NCI-H446 (cell line): ENCODE measurements at regions not wholly inside any gene's neighbourhood (a gene's known extent, or its start where the extent isn't known, plus 50 kb on each side); places are given as distances from the start of the nearest gene placed in this dataset.
A peak's percentile ranks its signal among the peaks of the same experiment; 100 is the strongest.
"Not testable (repeated sequence)": the region's sequence is repeated elsewhere in the genome, so short reads cannot be mapped to it uniquely, and the experiment has no call there.

Experiments used
- DNase-seq, 2 experiments: peaks; one replicate each; lab custom pipeline; 2025; lab: John Stamatoyannopoulos, UW

DNA sequence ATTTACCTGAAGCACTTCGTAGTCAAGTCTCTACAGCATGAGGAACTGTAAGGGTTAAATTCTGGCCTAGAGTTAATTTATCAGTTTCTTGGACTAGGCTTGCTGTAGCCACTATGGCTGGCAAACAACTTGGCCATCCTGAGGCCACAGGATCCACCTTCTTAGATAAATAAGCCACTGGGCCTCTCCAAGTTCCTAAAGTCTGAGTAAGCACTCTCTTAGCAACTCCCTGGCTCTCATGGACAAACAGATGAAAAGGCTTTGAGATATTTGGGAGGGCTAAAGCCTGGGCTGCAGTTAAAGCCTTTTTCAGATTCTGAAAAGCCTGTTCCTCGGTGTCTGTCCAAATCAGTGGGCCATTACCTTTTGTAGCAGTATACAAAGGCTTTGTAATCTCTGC lies 675.0 kb downstream of the TMEM121 start:
- DNase-seq: no peak

GRCh38 chr14:106203438-106203837 lies 677.1 kb downstream of the TMEM121 start:
- DNase-seq: no peak

GRCh38 chr14:106204063-106204462 lies 677.7 kb downstream of the TMEM121 start:
- DNase-seq: no peak

GRCh38 chr14:106207316-106207715 lies 680.9 kb downstream of the TMEM121 start:
- DNase-seq: no peak

DNA sequence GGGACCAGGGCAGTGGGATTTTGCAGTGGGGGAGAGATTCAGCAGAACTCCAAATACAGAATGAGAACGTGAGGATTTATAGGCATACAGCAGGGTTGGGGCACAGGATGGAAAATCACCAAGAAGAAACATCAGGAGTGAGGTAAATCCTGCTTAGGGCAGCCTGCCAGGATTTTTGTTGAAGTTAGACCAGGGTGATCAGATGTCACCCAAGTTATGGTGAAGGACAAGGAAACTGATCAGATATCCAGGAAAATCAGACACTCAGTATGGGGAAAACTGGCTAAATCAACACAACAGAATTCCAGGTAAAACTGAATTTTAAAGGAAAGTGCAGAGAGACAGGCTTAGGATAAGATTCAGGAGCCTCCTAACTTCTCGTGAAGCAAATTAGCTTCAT lies 682.4 kb downstream of the TMEM121 start:
- DNase-seq: no peak

GRCh38 chr14:106209755-106210154 lies 683.4 kb downstream of the TMEM121 start:
- no peak for DNase-seq

- DNase-seq: no peak
Observed at GRCh38 chr14:106210650-106211049, 684.3 kb downstream of the TMEM121 start.

GRCh38 chr14:106211334-106211900 lies 685.0 kb downstream of the TMEM121 start:
- no peak for DNase-seq

- DNase-seq: no peak
Observed at GRCh38 chr14:106215229-106215628, 688.8 kb downstream of the TMEM121 start.

- no peak for DNase-seq
Observed at GRCh38 chr14:106216679-106217078, 690.3 kb downstream of the TMEM121 start.

DNA sequence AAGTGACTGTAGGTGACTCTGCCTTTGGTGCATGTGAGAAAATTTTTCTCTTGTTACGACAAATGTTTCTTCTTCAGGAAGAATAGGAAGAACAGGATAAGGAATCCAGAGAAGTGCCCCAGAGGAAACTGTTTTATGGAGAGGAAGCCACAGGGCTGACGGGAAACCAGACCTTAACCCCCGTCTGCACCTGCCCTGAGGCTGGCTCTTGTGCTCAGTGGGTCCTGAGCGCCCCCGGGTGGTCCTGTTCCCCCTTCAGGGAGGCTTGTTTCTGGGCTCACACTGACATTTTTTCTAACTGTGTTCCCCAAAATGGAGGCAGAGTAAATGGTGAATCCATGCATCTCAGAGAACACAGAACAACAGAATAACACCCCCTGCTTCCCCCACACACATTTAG lies 691.8 kb downstream of the TMEM121 start:
- DNase-seq: no peak

- no peak for DNase-seq
Observed at GRCh38 chr14:106222311-106222710, 695.9 kb downstream of the TMEM121 start.

DNA sequence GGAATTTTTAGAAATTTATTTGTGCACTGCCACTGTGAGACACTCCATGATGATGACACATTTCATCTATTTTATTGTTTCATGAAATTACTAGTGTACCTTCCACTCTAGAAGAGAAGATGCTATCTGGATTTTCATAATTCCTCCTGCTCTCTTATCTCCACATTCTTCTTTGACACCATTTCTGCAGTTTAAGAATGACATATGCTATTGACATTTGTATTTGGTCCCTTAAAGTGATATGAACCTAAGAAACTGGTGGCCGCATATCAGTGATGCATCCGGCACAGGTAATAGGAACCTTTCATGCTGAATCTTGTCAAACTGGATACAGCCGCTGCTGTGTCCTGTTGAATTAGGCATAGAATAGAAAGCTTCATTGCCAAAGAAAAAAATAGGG lies 696.3 kb downstream of the TMEM121 start:
- DNase-seq: no peak

DNA sequence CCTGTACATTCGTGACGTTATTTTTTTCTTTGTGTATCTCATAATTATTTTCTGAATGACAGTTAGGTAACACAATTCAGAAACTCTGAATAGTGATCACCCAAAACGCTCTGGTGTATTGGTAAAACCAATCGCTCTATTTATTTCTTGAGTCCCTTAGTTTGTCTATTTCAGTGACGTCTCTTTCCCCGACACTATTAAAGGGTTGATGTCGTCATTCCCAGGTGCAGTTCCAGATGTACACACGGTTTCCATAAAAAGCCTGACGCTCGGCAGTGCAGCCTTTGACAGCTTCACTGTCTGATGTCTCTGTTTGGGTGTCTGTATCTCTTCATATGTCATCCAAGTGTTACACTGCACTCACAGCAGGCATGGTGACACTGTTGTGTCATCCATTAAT lies 701.4 kb downstream of the TMEM121 start:
- DNase-seq: no peak

DNA sequence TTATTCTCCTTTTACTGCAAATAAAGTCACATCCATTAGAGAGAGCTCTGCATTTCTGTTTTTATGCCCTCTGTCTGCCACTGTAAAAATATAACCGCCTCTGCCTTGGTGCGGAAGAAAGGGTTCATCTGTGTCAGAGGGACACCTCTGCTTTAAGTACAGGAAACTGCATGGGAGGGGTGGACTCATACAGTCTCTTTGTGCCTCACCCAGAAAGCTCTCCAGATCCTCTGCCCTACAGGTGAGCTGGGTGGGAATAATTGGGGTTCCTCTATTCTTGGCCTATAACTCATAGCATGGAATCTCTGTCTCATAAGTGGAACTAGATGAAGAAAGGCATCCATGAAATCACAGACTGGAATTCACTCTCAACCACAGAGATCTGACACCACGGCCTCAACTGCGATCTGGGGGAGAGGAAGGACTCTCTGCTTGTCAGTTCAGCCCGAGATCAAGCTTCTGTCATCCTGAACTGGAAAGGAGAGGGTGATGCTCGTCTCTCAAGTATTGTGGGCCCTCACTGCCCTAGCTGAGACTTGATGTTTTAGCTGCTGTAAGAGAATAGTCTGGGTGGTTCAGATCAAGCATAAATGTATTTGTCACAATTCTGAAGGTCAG lies 702.3 kb downstream of the TMEM121 start:
- DNase-seq: no peak

DNA sequence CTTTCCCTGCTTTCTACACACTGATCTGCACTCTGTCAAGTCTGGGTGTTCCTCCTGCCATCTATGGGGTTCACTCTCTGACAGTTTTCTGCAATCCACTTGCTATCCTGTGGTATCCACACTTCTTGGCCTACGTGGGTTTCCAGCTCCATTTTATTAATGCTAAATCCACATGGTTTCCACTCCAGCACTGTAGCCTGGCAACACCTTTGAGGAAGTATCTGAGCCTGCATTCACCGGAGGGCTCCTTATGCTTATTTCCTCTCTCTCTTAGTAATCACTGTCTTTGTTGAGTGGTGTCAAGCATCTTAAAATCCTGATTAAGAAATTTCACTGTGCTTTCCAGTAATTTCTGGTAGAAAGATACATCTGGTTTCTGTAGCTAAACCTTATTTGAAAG lies 703.7 kb downstream of the TMEM121 start:
- no peak for DNase-seq

- not testable (repeated sequence) for DNase-seq
Observed at GRCh38 chr14:106233191-106233590, 706.8 kb downstream of the TMEM121 start.

- not testable (repeated sequence) for DNase-seq
Observed at GRCh38 chr14:106234525-106235254, 708.3 kb downstream of the TMEM121 start.

- no peak for DNase-seq
Observed at GRCh38 chr14:106235356-106236159, 709.2 kb downstream of the TMEM121 start.

DNA sequence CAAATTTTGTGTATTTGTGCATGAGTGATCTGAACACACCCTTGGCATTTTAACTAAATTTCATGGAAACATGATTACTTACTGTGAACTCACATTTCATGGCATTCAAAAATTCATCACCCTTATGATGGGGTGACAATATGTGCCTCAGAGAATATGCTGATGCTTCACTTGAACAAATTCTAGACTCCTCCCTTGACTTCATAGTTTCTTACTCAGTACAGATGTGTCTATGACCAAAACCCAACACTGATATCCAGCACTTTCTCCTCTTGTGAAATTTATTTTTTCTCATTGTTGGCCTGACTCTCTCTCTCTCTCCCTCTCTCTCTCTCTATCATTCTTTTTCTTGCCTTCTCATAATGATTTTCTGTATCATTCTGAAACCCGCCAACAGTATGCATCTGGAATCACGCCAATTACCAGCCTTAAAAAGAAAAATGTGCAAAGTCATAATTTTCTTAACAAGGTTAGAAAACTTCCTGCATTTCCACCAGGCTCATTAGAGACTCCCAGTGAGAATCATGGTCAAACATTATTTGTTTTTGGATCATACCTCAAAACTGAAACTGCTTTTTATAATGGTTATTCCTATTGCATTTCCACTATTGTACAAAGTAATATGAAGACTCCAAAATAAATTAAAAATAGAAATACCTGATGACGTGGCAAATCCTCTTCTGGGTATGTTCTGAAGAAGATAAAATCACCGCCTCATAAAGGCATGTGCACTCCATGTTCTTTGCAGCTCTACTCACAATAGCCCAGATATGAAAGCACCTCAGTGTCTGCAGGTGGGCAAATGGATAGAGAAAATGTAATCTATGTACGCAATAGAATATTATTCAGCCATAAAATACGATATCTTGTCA lies 722.2 kb downstream of the TMEM121 start:
- DNase-seq: no peak

- DNase-seq: not testable (repeated sequence)
Observed at GRCh38 chr14:106253995-106254394, 727.6 kb downstream of the TMEM121 start.

DNA sequence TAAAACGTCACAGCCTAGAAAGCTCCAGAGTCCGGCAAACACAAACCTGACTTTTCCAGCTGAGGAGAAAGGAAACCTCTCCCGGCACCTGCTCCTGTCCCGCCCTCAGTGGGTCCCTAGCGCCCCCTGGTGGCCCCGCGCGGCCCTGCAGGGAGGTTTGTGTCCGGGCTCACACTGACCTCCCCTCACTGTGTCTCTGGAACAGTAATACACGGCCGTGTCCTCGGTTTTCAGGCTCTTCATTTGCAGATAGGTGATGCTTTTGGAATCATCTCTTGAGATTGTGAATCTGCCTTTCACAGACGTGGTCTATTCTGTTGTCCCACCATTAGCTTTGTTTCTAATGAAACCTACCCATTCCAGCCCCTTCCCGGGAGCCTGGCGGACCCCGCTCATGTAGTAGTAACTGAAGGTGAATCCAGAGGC lies 731.2 kb downstream of the TMEM121 start:
- DNase-seq: peak in 1 of 2 experiments; percentile 53
